SH-SY5Y (cell line): ENCODE measurements at regions not wholly inside any gene's neighbourhood (a gene's known extent, or its start where the extent isn't known, plus 50 kb on each side); places are given as distances from the start of the nearest gene placed in this dataset.

Source experiments
- GATA2 ChIP-seq: IDR thresholded peaks from 2 replicates; pipeline ENCODE4 v1.6.1; 2011; ENCODE audit warnings: mild to moderate bottlenecking, low read depth, low read length
- GATA3 ChIP-seq: IDR thresholded peaks from 2 replicates; pipeline ENCODE4 v1.6.1; 2011; ENCODE audit warnings: low read depth, mild to moderate bottlenecking, low read length, moderate library complexity

DNA sequence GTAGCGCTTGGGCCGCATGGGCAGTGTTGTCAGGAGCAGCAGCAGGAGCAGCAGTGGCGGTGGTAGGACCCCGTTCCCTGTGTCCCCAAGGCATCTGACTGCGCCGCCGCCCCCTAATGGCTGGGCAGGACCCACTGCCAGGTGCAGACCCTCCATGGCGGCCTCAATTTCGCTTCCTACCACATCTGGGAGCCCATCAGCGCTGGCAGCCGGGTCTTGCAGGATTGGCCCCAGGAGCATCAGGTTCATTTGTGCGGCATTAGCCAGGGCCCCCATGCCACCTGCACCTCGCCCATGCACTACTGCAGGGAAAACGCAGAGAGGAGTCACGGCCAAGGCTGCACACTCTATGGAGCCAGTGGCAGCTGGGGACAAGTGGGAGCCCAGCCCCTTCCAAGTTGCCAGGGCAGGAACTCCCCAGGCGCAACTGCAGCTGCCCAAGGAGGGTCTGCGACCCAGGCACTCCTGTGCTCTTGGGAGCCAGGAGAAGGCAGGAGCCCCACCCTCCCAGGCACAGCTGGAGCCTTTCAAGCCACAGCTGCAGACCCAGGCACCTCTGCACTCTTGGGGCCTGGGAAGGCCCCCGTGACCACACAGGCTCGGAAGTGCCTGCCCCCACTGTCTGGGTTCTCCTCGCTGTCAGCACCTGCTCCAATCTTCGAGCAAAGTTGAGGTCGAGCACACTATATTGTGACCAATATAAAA lies 594.2 kb downstream of the KCNJ18 start:
- TF ChIP-seq GATA2 (no peak), GATA3 (no peak)
